GM12878 (cell line): ENCODE measurements at regions not wholly inside any gene's neighbourhood (a gene's known extent, or its start where the extent isn't known, plus 50 kb on each side); places are given as distances from the start of the nearest gene placed in this dataset.

Experiments
- ATAC-seq: fragments of 200-7000 bp; cut with Tn5 transposase; 3 replicates; pipeline ENCODE4 v1.9.1; 2020; ENCODE audit warnings: mild to moderate bottlenecking, moderate library complexity
- BruUV-seq: library from RNA; stranded (reverse); fragments of 400-500 nt; replicated peaks from 2 replicates; lab custom pipeline; 2021; lab: Mats Ljungman, UMichigan
- CTCF ChIA-PET: fragments of 300-600 bp; sonication (Branson Sonifier 250); formaldehyde crosslinking; extraction: SDS; loops from one replicate; lab custom pipeline; 2021; ENCODE audit warnings: inconsistent platforms; lab: Yijun Ruan, JAX
- POLR2A ChIA-PET: fragments of 350-600 bp; formaldehyde crosslinking; extraction: SDS; loops from one replicate; lab custom pipeline; 2021; ENCODE audit warnings: inconsistent platforms; lab: Charles Lee
- RAD21 ChIA-PET: fragments of 300-600 bp; sonication (Branson Sonifier 250); formaldehyde crosslinking; loops from one replicate; lab custom pipeline; 2023; ENCODE audit warnings: antibody characterized with exemption; ENCODE audit not compliant: unreplicated experiment; lab: Charles Lee
- SMC1A ChIA-PET: fragments of 300-600 bp; sonication (Branson Sonifier 250); formaldehyde crosslinking; loops from one replicate; lab custom pipeline; 2023; ENCODE audit not compliant: unreplicated experiment, uncharacterized antibody; lab: Charles Lee
- DNase-seq: peaks from one replicate; pipeline ENCODE4 v3.0.0-alpha.2; 2011; ENCODE audit warnings: low read depth, low spot score
- FAIRE-seq: peaks from 3 replicates; lab custom pipeline; 2011; peaks lifted over from hg19 to GRCh38; lab: Jason Lieb, UNC
- H2AFZ ChIP-seq: 2 replicates; pipeline ENCODE4 v1.6.0; 2011; ENCODE audit warnings: low read depth, low read length, control low read depth; ENCODE audit not compliant: control insufficient read depth
- H3K27ac ChIP-seq: 2 replicates; pipeline ENCODE4 v1.5.1; 2011; ENCODE audit warnings: control low read depth; ENCODE audit not compliant: control insufficient read depth, insufficient read depth
- H3K27me3 ChIP-seq, 2 experiments: replicated peaks in 1 of 2; 2 replicates each; pipeline versions ENCODE4 v1.6.0 to v1.6.1; 2011; ENCODE audit warnings: low read length in 1 of 2; ENCODE audit not compliant: control insufficient read depth in 2 of 2, insufficient read depth in 2 of 2
- H3K36me3 ChIP-seq, 2 experiments: 2 replicates each; pipeline ENCODE4 v1.5.1; 2011; ENCODE audit warnings: low read length in 1 of 2; ENCODE audit not compliant: control insufficient read depth in 2 of 2, insufficient read depth in 2 of 2
- H3K4me1 ChIP-seq: 2 replicates; pipeline ENCODE4 v1.6.1; 2011; ENCODE audit warnings: mild to moderate bottlenecking, low read length, moderate library complexity, mixed read lengths; ENCODE audit not compliant: control insufficient read depth, insufficient read depth
- H3K4me2 ChIP-seq: 2 replicates; pipeline ENCODE4 v1.6.0; 2011; ENCODE audit warnings: control low read depth; ENCODE audit not compliant: control insufficient read depth, insufficient read depth
- H3K4me3 ChIP-seq: fragments of 200-600 bp; sonication (generic); 2 replicates; pipeline ENCODE4 v1.5.1; 2016
- H3K79me2 ChIP-seq: 2 replicates; pipeline ENCODE4 v1.6.0; 2011; ENCODE audit warnings: low read length; ENCODE audit not compliant: control insufficient read depth, insufficient read depth
- H3K9ac ChIP-seq: 2 replicates; pipeline ENCODE4 v1.8.0; 2011; ENCODE audit warnings: low read length, control low read depth, mixed read lengths; ENCODE audit not compliant: control insufficient read depth, insufficient read depth
- H3K9me3 ChIP-seq: replicated peaks from 3 replicates; pipeline ENCODE4 v1.5.1; 2011; ENCODE audit warnings: mild to moderate bottlenecking, low read length; ENCODE audit not compliant: control insufficient read depth, insufficient read depth
- H4K20me1 ChIP-seq: 2 replicates; pipeline ENCODE4 v1.6.0; 2011; ENCODE audit not compliant: control insufficient read depth, insufficient read depth
- ASH2L ChIP-seq: fragments of 300-600, 200-600 bp; sonication (generic); IDR thresholded peaks from 2 replicates; pipeline ENCODE4 v1.6.1; 2017; ENCODE audit warnings: low read depth, mild to moderate bottlenecking, borderline replicate concordance
- ATF3 ChIP-seq: IDR thresholded peaks from 2 replicates; pipeline ENCODE4 v1.6.1; 2011; ENCODE audit warnings: low read depth, mild to moderate bottlenecking, low read length, moderate library complexity, borderline replicate concordance; ENCODE audit errors: extremely low read depth
- CHD1 ChIP-seq: IDR thresholded peaks from 2 replicates; pipeline ENCODE4 v1.6.1; 2012; ENCODE audit warnings: low read depth, low read length, improper control_type of control experiment
- ETV6 ChIP-seq, 2 experiments: fragments of 450-650 bp in 1 of 2; IDR thresholded peaks in 1 of 2; conservative IDR thresholded peaks in 1 of 2; 2 replicates each; pipeline ENCODE4 v1.6.1; 2014; ENCODE audit warnings: antibody characterized with exemption in 1 of 2, borderline replicate concordance in 1 of 2, low read depth in 1 of 2, mild to moderate bottlenecking in 1 of 2, moderate library complexity in 1 of 2
- EZH2 ChIP-seq: IDR thresholded peaks from 2 replicates; pipeline ENCODE4 v1.6.1; 2012; ENCODE audit warnings: low read depth, mild to moderate bottlenecking, control low read depth, inconsistent platforms, low read length, borderline replicate concordance; ENCODE audit not compliant: control insufficient read depth
- GABPA ChIP-seq: IDR thresholded peaks from 2 replicates; pipeline ENCODE4 v1.6.1; 2014; ENCODE audit warnings: antibody characterized with exemption, low read depth, mild to moderate bottlenecking, inconsistent platforms
- HDAC2 ChIP-seq: fragments of 200-600 bp; sonication (generic); IDR thresholded peaks from 2 replicates; pipeline ENCODE4 v1.6.1; 2017
- KDM1A ChIP-seq: fragments of 200-600 bp; sonication (generic); IDR thresholded peaks from 2 replicates; pipeline ENCODE4 v1.6.1; 2016; ENCODE audit warnings: borderline replicate concordance
- MTA2 ChIP-seq: fragments of 450-650 bp; IDR thresholded peaks from 2 replicates; pipeline ENCODE4 v1.6.1; 2016; ENCODE audit warnings: low read depth, mild to moderate bottlenecking, moderate library complexity
- PRDM15 ChIP-seq: fragments of 450-650 bp; formaldehyde crosslinking; IDR thresholded peaks from 2 replicates; pipeline ENCODE4 v1.4.0; 2020; ENCODE audit warnings: mild to moderate bottlenecking, moderate library complexity
- SIX5 ChIP-seq: IDR thresholded peaks from 2 replicates; pipeline ENCODE4 v1.6.1; 2011; ENCODE audit warnings: mild to moderate bottlenecking, low read depth, low read length, moderate library complexity; ENCODE audit not compliant: severe bottlenecking
- TBL1XR1 ChIP-seq: IDR thresholded peaks from 2 replicates; pipeline ENCODE4 v1.6.1; 2012; ENCODE audit warnings: low read depth, low read length, improper control_type of control experiment
- ZBTB33 ChIP-seq: fragments of 450-650 bp; IDR thresholded peaks from 2 replicates; pipeline ENCODE4 v1.6.1; 2017; ENCODE audit warnings: mild to moderate bottlenecking
- ZZZ3 ChIP-seq: IDR thresholded peaks from 2 replicates; pipeline ENCODE4 v1.6.1; 2011; ENCODE audit warnings: low read depth; ENCODE audit not compliant: control insufficient read depth, insufficient read length
- in situ Hi-C: fragments of 300-500 bp; cut with MboI; formaldehyde crosslinking; loops from 9 replicates; pipeline ENCODE4 v1.14.3; 2018; ENCODE audit warnings: mixed read lengths
- intact Hi-C: fragments of 100-400 bp; cut with micrococcal nuclease; formaldehyde crosslinking; loops from one replicate; pipeline ENCODE4 v1.14.2; 2022; ENCODE audit not compliant: unreplicated experiment

GRCh38 chr4:171433674-171434073 lies 379.5 kb upstream of the GALNTL6 start:
- H2AFZ ChIP-seq: no peak overlapping the region
- no peaks in the 10 kb centered on the region for H4K20me1 ChIP-seq
- TF ChIP-seq PRDM15 (CRISPR knock-in tag) (no peak), ASH2L (no peak), SIX5 (no peak), ATF3 (no peak), MTA2 (no peak), HDAC2 (no peak), KDM1A (no peak), EZH2 (no peak), TBL1XR1 (no peak), CHD1 (no peak), ZZZ3 (no peak), ZBTB33 (no peak), GABPA (no peak), ETV6 (conservative IDR thresholded peaks at IDR 0.05 in 1 of 2, IDR thresholded peaks at IDR 0.05 in 1 of 2; ENCODE audit: borderline replicate concordance in 1 of 2, low read depth in 1 of 2) (no peak)
- no peak overlapping the region for H3K4me2 ChIP-seq
- CTCF ChIA-PET: no interaction called here
- no peak for ATAC-seq
- no peaks in the 10 kb centered on the region for H3K36me3 ChIP-seq
- no peaks in the 10 kb centered on the region for H3K27me3 ChIP-seq
- no peaks in the 10 kb centered on the region for H3K9me3 ChIP-seq
- H3K9ac ChIP-seq: no peak overlapping the region
- RAD21 ChIA-PET: no interaction called here
- SMC1A ChIA-PET: no interaction called here
- POLR2A ChIA-PET: no interaction called here
- intact Hi-C loops (no loop called here), in situ Hi-C loops (no loop called here)
- no TSS peak for BruUV-seq
- no peaks in the 10 kb centered on the region for H3K79me2 ChIP-seq
- H3K4me1 ChIP-seq: no peaks in the 10 kb centered on the region
- H3K4me3 ChIP-seq: no peak overlapping the region
- no peak overlapping the region for H3K27ac ChIP-seq
- FAIRE-seq: no peak
- DNase-seq: no peak
